ENCODE measurements at regions not wholly inside any gene's neighbourhood (a gene's known extent, or its start where the extent isn't known, plus 50 kb on each side); places are given as distances from the start of the nearest gene placed in this dataset.

DNA sequence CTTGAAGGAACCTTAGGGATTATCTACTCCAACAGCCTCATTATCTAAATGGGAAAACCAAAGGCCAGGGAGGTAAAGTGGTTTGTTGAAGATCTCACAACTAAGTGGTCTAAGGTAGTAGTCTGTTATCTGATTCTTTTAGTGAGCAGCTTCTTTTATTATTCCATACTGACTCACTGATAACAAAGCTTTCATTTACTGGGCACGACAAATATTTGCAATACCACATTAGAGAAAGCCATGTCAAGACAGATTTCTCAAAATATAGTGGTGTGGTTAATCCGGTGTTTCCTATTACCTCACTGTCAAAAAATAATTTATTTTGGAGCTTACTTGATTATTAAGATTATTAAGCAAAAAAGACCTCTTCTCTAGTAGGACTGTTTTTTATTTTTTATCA, 369.1 kb downstream of the S1PR1 start:
- TF ChIP-seq, protein P1, sequence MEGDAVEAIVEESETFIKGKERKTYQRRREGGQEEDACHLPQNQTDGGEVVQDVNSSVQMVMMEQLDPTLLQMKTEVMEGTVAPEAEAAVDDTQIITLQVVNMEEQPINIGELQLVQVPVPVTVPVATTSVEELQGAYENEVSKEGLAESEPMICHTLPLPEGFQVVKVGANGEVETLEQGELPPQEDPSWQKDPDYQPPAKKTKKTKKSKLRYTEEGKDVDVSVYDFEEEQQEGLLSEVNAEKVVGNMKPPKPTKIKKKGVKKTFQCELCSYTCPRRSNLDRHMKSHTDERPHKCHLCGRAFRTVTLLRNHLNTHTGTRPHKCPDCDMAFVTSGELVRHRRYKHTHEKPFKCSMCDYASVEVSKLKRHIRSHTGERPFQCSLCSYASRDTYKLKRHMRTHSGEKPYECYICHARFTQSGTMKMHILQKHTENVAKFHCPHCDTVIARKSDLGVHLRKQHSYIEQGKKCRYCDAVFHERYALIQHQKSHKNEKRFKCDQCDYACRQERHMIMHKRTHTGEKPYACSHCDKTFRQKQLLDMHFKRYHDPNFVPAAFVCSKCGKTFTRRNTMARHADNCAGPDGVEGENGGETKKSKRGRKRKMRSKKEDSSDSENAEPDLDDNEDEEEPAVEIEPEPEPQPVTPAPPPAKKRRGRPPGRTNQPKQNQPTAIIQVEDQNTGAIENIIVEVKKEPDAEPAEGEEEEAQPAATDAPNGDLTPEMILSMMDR (conservative IDR thresholded peaks at IDR 0.05; ENCODE audit: low read length): no peak
- no peak for TF ChIP-seq EZH2phosphoT487 (IDR thresholded peaks at IDR 0.05; ENCODE audit: borderline replicate concordance)

Data from Loucy (cell line).